ENCODE measurements at regions not wholly inside any gene's neighbourhood (a gene's known extent, or its start where the extent isn't known, plus 50 kb on each side); places are given as distances from the start of the nearest gene placed in this dataset.

DNA sequence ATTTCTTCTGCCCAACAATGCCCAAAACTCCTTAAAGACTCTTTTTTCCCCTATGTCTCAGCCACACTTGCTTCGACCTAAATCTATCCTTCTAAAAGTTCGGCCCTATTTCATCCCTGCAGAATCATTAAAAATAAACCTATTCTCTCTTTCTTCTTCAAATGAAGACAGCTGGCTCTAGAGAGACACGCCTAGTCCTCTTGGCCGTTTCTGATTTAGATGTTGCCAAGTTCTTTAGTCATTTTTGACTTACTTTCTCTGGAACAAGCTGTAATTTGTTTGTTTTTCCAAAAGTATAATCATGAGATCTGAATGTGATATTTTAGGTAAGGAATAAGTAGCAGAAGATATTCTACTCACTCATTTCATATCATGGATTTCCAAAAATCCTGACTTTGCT lies 211.6 kb downstream of the CENPC start:
- Histone ChIP-seq H3K4me3 (no peak overlapping the region), H3K9me3 (no peaks in the 10 kb centered on the region), H3K27me3 (ENCODE audit: insufficient read depth in 3 of 3, low read length in 2 of 3) (no peaks in the 10 kb centered on the region), H3K27ac (no peak overlapping the region), H3K4me1 (no peaks in the 10 kb centered on the region), H3K36me3 (ENCODE audit: insufficient read depth in 1 of 2, low read depth in 1 of 2) (no peaks in the 10 kb centered on the region)
- intact Hi-C loops (cut with DNase I): no loop called here
- 26 to 40% (median 28%) methylated on average over 4 of the region's 4 CpGs for WGBS, 3 donors
- ATAC-seq (no peak), DNase-seq (no peak)
- TF ChIP-seq, protein P1, sequence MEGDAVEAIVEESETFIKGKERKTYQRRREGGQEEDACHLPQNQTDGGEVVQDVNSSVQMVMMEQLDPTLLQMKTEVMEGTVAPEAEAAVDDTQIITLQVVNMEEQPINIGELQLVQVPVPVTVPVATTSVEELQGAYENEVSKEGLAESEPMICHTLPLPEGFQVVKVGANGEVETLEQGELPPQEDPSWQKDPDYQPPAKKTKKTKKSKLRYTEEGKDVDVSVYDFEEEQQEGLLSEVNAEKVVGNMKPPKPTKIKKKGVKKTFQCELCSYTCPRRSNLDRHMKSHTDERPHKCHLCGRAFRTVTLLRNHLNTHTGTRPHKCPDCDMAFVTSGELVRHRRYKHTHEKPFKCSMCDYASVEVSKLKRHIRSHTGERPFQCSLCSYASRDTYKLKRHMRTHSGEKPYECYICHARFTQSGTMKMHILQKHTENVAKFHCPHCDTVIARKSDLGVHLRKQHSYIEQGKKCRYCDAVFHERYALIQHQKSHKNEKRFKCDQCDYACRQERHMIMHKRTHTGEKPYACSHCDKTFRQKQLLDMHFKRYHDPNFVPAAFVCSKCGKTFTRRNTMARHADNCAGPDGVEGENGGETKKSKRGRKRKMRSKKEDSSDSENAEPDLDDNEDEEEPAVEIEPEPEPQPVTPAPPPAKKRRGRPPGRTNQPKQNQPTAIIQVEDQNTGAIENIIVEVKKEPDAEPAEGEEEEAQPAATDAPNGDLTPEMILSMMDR (IDR thresholded peaks at IDR 0.05): no peak

DNA sequence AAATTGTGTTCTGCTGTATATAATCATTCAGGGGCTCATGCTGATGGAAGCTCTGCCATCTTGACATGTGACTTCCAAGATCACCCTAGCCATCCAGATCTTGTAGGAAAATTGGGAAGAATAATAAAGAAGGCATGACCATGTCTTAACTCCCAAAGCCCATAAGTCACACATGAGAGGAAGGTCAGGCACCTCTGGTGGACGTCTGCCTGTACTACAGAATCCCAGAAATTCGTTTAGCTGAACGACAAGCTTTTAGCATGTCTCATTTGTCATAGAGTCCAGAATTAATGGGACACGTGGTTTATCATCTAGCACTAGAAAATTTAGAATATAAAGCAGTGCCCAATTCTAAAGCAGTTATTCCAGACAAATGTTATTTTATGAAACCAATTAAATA lies 212.7 kb downstream of the CENPC start:
- no peaks in the 10 kb centered on the region for H3K27me3 ChIP-seq (ENCODE audit: insufficient read depth in 3 of 3, low read length in 2 of 3)
- no peak overlapping the region for H3K27ac ChIP-seq
- no peak for ATAC-seq
- no peaks in the 10 kb centered on the region for H3K4me1 ChIP-seq
- no peak for DNase-seq
- H3K9me3 ChIP-seq: no peaks in the 10 kb centered on the region
- TF ChIP-seq, protein P1 (IDR thresholded peaks at IDR 0.05): no peak
- no peaks in the 10 kb centered on the region for H3K36me3 ChIP-seq (ENCODE audit: insufficient read depth in 1 of 2, low read depth in 1 of 2)
- intact Hi-C loops (cut with DNase I): no loop called here
- no peak overlapping the region for H3K4me3 ChIP-seq
- WGBS, 3 donors: 7 to 16% (median 12%) methylated on average over 4 of the region's 4 CpGs

DNA sequence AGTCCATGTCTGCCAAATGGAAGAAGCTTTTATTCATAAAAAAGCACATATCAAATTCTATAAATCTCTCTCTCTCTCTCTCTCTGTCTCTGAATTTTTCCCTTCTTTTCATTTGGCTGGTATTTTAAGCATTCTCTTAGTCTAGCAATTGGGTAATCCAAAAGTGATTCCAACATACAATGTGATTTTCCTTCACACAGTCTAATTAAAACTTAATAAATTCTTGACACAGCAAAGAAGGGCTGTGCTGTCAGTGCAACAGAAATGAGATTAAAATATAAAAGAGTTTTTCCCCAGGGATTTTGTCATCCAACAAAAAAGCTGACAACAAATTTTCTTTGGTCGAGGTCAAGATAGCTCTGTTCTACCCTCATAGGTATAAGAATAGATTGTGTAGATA lies 216.9 kb downstream of the CENPC start:
- no peak for ATAC-seq
- Histone ChIP-seq H3K4me1 (no peaks in the 10 kb centered on the region), H3K4me3 (no peak overlapping the region), H3K9me3 (no peaks in the 10 kb centered on the region), H3K27me3 (ENCODE audit: insufficient read depth in 3 of 3, low read length in 2 of 3) (peaks cover 0 to 2% (median 0%) of the 10 kb centered on the region in 3 donors), H3K27ac (no peak overlapping the region), H3K36me3 (ENCODE audit: insufficient read depth in 1 of 2, low read depth in 1 of 2) (no peaks in the 10 kb centered on the region)
- TF ChIP-seq, protein P1 (IDR thresholded peaks at IDR 0.05): no peak
- intact Hi-C loops (cut with DNase I): loop anchor here (5.0 kb wide), 1 partner anchor 241 kb away; no protein-coding TSS in a partner anchor
- DNase-seq: no peak
- 63 to 71% (median 68%) methylated on average over 1 of the region's 1 CpG for WGBS, 3 donors

DNA sequence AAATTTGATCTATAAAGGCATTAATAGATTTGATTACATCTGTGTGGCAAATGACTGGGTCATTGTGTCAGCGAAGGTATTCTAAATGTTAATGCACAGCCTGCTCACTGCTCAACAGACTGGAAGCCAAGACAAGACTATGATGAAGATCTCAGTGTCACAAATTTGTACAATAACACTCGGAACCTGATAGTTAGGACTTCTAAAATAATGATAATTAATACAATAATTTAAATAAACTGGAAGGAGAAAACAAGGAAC lies 217.4 kb downstream of the CENPC start:
- no peaks in the 10 kb centered on the region for H3K36me3 ChIP-seq (ENCODE audit: insufficient read depth in 1 of 2, low read depth in 1 of 2)
- H3K9me3 ChIP-seq: no peaks in the 10 kb centered on the region
- no peaks in the 10 kb centered on the region for H3K4me1 ChIP-seq
- ATAC-seq: no peak
- TF ChIP-seq, protein P1 (IDR thresholded peaks at IDR 0.05): no peak
- peaks cover 0 to 2% (median 0%) of the 10 kb centered on the region in 3 donors for H3K27me3 ChIP-seq (ENCODE audit: insufficient read depth in 3 of 3, low read length in 2 of 3)
- WGBS, 3 donors: 40 to 62% (median 41%) methylated on average over 2 of the region's 2 CpGs
- intact Hi-C loops (cut with DNase I): loop anchor here (5.0 kb wide), 1 partner anchor 241 kb away; no protein-coding TSS in a partner anchor
- H3K27ac ChIP-seq: no peak overlapping the region
- DNase-seq: no peak
- H3K4me3 ChIP-seq: no peak overlapping the region

DNA sequence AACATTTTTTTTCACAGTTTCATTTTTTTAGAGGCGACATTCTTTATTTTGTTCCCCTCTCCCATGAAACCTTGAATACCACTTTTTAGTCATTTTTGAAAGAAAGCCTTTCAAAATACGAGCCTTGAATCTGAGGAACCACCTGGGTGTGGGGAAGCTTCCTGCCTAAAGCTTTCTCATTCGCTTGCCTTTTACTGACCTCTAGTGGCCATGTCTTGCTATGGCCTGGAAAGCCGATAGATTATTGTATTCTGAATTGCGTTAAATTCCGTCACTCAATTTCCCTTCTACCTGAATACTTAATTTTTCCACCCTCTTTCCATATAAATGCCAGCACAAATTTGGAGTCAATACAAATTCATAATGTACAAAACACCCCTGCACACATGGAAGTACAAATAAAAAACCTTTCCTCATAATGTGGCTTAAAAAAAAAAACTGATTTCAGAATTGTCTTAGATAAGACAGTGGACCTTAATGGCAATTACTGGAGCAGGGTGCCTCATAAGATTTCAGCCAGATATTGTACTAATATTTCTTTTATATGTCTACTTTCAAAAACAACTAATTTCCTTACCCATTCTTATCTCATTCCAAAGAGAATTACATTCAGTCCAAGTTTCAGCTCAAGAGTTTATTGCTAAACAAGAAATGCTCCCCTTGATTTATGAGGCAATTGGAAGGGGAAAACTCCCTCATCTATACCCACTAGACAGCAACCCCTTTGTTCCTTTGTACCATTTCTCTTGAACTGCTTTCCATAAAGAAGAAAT lies 217.9 kb downstream of the CENPC start:
- ATAC-seq: peak in 2 of 4 donors; percentile 46 to 72
- intact Hi-C loops (cut with DNase I): loop anchor here (5.0 kb wide), 1 partner anchor 240 kb away; no protein-coding TSS in a partner anchor
- Histone ChIP-seq H3K4me3 (no peak overlapping the region), H3K36me3 (ENCODE audit: insufficient read depth in 1 of 2, low read depth in 1 of 2) (no peaks in the 10 kb centered on the region), H3K27ac (no peak overlapping the region), H3K9me3 (no peaks in the 10 kb centered on the region), H3K4me1 (no peaks in the 10 kb centered on the region), H3K27me3 (ENCODE audit: insufficient read depth in 3 of 3, low read length in 2 of 3) (peaks cover 0 to 2% (median 0%) of the 10 kb centered on the region in 3 donors)
- TF ChIP-seq, protein P1 (IDR thresholded peaks at IDR 0.05): peak; percentile 82
- whole genome bisulfite sequencing, 3 donors: 5 to 9% (median 8%) methylated on average over 6 of the region's 6 CpGs
- DNase-seq: no peak
